Cardiac muscle cell (in vitro differentiated cells and primary cell): ENCODE measurements at regions not wholly inside any gene's neighbourhood (a gene's known extent, or its start where the extent isn't known, plus 50 kb on each side); places are given as distances from the start of the nearest gene placed in this dataset.

Experiments
- DNase-seq, 2 donors: peaks; one replicate each; pipeline versions ENCODE4 v3.0.0 to v3.0.0-alpha.2; 2010 to 2017; ENCODE audit warnings: low read depth in 1 of 2, low spot score in 1 of 2
- H3K27ac ChIP-seq: fragments of 200-600 bp; sonication (generic); 2 replicates; pipeline ENCODE4 v1.5.1; 2016
- H3K27me3 ChIP-seq: fragments of 200-600 bp; sonication (generic); 2 replicates; pipeline ENCODE4 v1.6.0; 2016; ENCODE audit warnings: control low read depth
- H3K36me3 ChIP-seq: fragments of 200-600 bp; sonication (generic); 2 replicates; pipeline ENCODE4 v1.5.1; 2016; ENCODE audit warnings: control low read depth
- H3K4me1 ChIP-seq: fragments of 200-600 bp; sonication (generic); 2 replicates; pipeline ENCODE4 v1.8.1; 2017; ENCODE audit warnings: low read depth, mild to moderate bottlenecking, mixed run types
- H3K4me3 ChIP-seq: fragments of 200-600 bp; sonication (generic); 2 replicates; pipeline ENCODE4 v1.5.1; 2016; ENCODE audit warnings: mild to moderate bottlenecking
- H3K9me3 ChIP-seq: fragments of 200-600 bp; sonication (generic); 2 replicates; pipeline ENCODE4 v1.5.1; 2017; ENCODE audit warnings: low read depth, mild to moderate bottlenecking, control low read depth
- TF ChIP-seq, protein P1 (sequence below): IDR thresholded peaks from 2 replicates; pipeline ENCODE4 v1.5.1; 2012; ENCODE audit warnings: low read depth, mild to moderate bottlenecking, low read length

DNA sequence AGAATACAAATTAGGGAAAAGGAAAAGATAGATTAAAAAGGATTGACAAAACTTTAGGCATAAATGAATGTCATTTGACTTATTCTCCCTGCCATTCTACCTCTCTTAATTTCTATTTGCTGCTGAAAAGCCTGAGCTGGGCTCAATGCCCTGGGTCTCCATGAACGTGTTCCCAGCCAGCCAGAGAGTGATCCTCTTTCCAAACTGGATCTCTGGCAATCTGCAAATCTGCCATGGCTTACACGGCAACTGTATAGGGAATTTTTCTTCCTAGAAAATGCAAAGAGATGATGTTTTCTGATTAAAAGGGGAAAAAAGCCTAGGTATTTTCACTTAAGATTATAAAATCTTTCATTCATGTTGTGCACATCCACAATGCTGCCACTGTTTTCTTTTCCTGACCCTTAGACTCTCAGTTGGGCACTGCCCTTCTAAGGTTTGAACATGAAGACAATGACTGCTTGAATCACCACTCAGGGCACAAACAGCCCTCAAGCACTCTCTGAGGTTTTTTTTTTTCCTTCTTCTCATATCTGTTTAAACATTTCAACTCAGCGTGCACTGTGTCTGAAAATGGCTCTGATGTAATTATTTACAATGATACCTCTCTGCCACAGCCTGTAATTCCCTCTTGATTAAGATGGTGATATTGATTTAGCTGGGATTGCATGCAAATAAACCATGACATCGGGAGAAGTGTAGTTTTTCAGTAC, 60.3 kb downstream of the DACT1 start:
- Histone ChIP-seq H3K9me3 (no peaks in the 10 kb centered on the region), H3K4me3 (no peak overlapping the region), H3K36me3 (no peaks in the 10 kb centered on the region), H3K4me1 (no peaks in the 10 kb centered on the region), H3K27me3 (no peaks in the 10 kb centered on the region), H3K27ac (no peak overlapping the region)
- TF ChIP-seq, protein P1, sequence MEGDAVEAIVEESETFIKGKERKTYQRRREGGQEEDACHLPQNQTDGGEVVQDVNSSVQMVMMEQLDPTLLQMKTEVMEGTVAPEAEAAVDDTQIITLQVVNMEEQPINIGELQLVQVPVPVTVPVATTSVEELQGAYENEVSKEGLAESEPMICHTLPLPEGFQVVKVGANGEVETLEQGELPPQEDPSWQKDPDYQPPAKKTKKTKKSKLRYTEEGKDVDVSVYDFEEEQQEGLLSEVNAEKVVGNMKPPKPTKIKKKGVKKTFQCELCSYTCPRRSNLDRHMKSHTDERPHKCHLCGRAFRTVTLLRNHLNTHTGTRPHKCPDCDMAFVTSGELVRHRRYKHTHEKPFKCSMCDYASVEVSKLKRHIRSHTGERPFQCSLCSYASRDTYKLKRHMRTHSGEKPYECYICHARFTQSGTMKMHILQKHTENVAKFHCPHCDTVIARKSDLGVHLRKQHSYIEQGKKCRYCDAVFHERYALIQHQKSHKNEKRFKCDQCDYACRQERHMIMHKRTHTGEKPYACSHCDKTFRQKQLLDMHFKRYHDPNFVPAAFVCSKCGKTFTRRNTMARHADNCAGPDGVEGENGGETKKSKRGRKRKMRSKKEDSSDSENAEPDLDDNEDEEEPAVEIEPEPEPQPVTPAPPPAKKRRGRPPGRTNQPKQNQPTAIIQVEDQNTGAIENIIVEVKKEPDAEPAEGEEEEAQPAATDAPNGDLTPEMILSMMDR = no peak
- no peak for DNase-seq

DNA sequence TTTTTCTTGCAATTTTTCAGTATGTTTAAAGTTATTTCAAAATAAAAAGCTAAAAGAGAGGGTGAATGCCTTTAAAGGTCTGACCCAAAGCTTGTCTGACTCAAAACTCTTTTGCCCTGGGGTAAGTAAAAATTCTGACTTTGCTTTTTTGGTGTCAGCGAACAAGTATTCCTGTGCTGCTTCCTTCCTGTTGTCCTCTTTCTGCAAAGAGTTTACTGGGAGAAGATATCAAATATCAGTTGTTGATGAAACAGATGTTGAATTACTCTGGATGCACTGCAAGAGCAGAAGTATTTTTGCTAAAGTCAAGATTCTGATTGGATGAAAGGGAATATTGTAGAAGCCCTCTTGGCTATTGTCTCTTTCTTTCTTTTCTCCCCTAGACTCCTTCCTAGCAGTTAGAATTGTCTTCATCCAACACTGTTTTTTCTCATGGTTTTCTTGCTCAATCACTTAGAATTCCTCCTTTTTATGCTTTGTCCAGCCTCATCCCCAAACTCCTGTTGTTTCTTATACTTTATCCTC, 62.0 kb downstream of the DACT1 start:
- H3K4me1 ChIP-seq = peaks cover 7% of the 10 kb centered on the region
- no peaks in the 10 kb centered on the region for H3K27me3 ChIP-seq
- H3K36me3 ChIP-seq = no peaks in the 10 kb centered on the region
- no peak overlapping the region for H3K27ac ChIP-seq
- no peak overlapping the region for H3K4me3 ChIP-seq
- DNase-seq = no peak
- TF ChIP-seq, protein P1 = no peak
- no peaks in the 10 kb centered on the region for H3K9me3 ChIP-seq

DNA sequence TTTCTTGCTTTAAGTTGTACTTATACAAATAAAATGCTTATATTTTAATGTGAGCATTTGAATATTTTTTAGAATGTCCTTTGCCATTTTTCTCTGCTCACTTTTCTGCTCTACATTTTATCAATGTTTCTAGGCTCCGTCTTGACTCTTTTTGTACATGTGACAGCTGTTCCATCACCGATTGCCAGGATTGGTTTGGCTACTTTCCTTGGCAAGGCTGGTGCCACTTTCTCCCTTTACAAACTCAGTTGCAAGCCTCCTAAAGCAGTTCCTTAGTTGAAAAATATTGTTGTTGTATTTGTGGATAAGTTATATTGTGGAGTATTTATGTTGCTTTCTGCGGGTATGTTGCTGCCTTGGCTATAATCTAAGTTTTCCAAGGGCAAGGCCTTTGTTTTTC, 63.4 kb downstream of the DACT1 start:
- no peak overlapping the region for H3K4me3 ChIP-seq
- no peaks in the 10 kb centered on the region for H3K9me3 ChIP-seq
- H3K27ac ChIP-seq = no peak overlapping the region
- TF ChIP-seq, protein P1 = no peak
- H3K36me3 ChIP-seq = no peaks in the 10 kb centered on the region
- DNase-seq = no peak
- H3K4me1 ChIP-seq = peaks cover 7% of the 10 kb centered on the region
- H3K27me3 ChIP-seq = no peaks in the 10 kb centered on the region

DNA sequence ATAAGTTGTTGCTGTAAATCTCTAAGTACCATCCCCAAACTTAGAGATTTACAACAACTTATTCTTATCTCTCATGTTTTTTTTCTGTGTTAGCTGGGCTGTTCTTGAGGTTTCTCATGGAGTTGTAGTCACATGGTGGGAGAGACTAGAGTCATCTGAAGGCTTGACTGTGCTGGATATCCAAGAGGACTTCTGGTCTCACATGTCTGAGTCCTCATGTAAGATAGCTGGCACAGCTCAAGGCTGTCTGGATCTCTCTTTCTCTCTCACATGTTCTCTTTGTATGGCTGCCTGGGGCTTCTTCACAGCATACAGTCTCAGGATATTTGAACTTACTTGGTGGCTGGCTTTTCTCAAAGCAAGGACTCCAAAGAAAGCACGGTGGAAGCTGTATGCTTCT, 63.8 kb downstream of the DACT1 start:
- Histone ChIP-seq H3K4me1 (peaks cover 7% of the 10 kb centered on the region), H3K36me3 (no peaks in the 10 kb centered on the region), H3K27me3 (no peaks in the 10 kb centered on the region), H3K4me3 (no peak overlapping the region), H3K9me3 (no peaks in the 10 kb centered on the region), H3K27ac (no peak overlapping the region)
- no peak for DNase-seq
- TF ChIP-seq, protein P1 = no peak

DNA sequence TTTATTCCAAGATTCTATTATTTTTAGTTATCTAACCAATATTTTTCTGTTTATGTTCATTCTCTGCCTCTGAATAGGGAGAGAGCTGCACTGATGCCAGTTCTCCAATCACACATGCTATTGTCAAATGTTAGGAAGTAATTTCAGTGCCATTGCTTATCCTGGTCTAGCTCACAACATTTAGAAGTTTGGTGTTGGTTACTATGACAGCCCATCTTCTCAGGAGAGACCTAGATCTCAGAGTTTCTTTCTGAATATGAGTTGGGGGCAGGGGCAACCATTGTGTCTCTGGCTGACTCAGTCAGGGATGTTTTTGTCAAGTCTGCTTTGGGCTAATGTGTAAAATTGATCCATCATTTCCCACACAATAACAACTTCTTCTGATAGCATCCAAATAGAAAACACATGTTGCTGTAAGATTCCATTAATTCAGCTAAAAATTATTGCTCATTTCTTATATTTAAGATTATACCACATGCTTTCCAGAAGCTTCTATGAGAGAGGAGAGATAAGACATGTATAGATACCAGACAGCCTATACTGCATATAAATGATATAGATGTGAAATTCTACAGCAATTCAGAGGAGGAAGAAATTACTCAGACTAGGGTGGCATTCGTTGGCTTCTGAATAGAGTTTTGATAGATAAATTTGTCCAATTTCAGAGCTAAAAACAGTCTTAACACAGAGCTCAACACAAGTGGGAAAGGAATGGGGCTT, 64.8 kb downstream of the DACT1 start:
- Histone ChIP-seq H3K9me3 (no peaks in the 10 kb centered on the region), H3K4me3 (no peak overlapping the region), H3K27ac (no peak overlapping the region), H3K27me3 (no peaks in the 10 kb centered on the region), H3K4me1 (peaks cover 9% of the 10 kb centered on the region), H3K36me3 (no peaks in the 10 kb centered on the region)
- TF ChIP-seq, protein P1 = no peak
- DNase-seq = no peak
